ENCODE measurements at regions not wholly inside any gene's neighbourhood (a gene's known extent, or its start where the extent isn't known, plus 50 kb on each side); places are given as distances from the start of the nearest gene placed in this dataset.

- H3K79me2 ChIP-seq (ENCODE audit: control insufficient read depth, insufficient read depth, low read length), result no peaks in the 10 kb centered on the region
- peaks cover 41% of the 10 kb centered on the region for H3K27me3 Mint-ChIP-seq
- H3K27ac Mint-ChIP-seq, result no peak overlapping the region
- no peaks in the 10 kb centered on the region for H3K36me3 ChIP-seq (replicated peaks in 1 of 2; ENCODE audit: control extremely low read depth in 1 of 2, control insufficient read depth in 1 of 2, extremely low read depth in 1 of 2, insufficient read depth in 2 of 2, low read length in 1 of 2)
- H3K4me3 ChIP-seq (ENCODE audit: control extremely low read depth in 1 of 5, extremely low read depth in 1 of 5, insufficient read depth in 1 of 5, low read depth in 2 of 5, low read length in 4 of 5), result no peak overlapping the region
- DNase-seq (no peak), ATAC-seq (ENCODE audit: low read depth) (no peak)
- no peak overlapping the region for H3K4me3 Mint-ChIP-seq
- no peak for TF ChIP-seq CTCF (IDR thresholded peaks at IDR 0.05)
- TF ChIP-seq EZH2 (IDR thresholded peaks at IDR 0.05; ENCODE audit: borderline replicate concordance, insufficient read depth, low read depth, low read length, poor library complexity, severe bottlenecking), result no peak
- intact Hi-C loops (cut with micrococcal nuclease), result no loop called here
- CTCF ChIA-PET, result interaction anchor here (0.8 kb wide), 1 partner anchor 118 kb away, joined by 3 read pairs; no protein-coding TSS in a partner anchor
- whole genome bisulfite sequencing (ENCODE audit: insufficient coverage), result 95% methylated on average over 8 of the region's 11 CpGs
- H3K9me3 Mint-ChIP-seq (ENCODE audit: insufficient read depth), result no peaks in the 10 kb centered on the region
- H4K20me1 ChIP-seq (ENCODE audit: control insufficient read depth, insufficient read depth, low read length, poor library complexity, severe bottlenecking), result no peaks in the 10 kb centered on the region
- H3K9me3 ChIP-seq (ENCODE audit: control extremely low read depth in 1 of 3, control insufficient read depth in 2 of 3, insufficient read depth in 1 of 3, low read length in 2 of 3), result peaks cover 0 to 3% (median 0%) of the 10 kb centered on the region in 3 donors
- H3K27ac ChIP-seq (ENCODE audit: low read length in 2 of 2), result no peak overlapping the region
- POLR2A ChIA-PET, result no interaction called here
- no peak overlapping the region for H2AFZ ChIP-seq (ENCODE audit: insufficient read depth, low read depth, low read length, poor library complexity, severe bottlenecking)
- no peaks in the 10 kb centered on the region for H3K4me1 Mint-ChIP-seq
- H3K4me2 ChIP-seq (replicated peaks; ENCODE audit: low read depth, low read length, poor library complexity, severe bottlenecking), result no peak overlapping the region
- H3K27me3 ChIP-seq (replicated peaks in 1 of 4; ENCODE audit: control extremely low read depth in 1 of 4, control insufficient read depth in 3 of 4, insufficient read depth in 4 of 4, low read length in 3 of 4), result peaks cover 0 to 1% (median 0%) of the 10 kb centered on the region in 4 experiments
- H3K4me1 ChIP-seq (ENCODE audit: control insufficient read depth in 2 of 2, insufficient read depth in 2 of 2, low read length in 2 of 2), result no peaks in the 10 kb centered on the region
- H3K9ac ChIP-seq (ENCODE audit: low read length), result no peak overlapping the region
Observed at GRCh38 chr9:126112135-126112720, 214.4 kb upstream of the MVB12B start.

GRCh38 chr9:126113176-126113575, 213.5 kb upstream of the MVB12B start:
- intact Hi-C loops (cut with micrococcal nuclease), result no loop called here
- ChIA-PET CTCF (interaction anchor here (0.8 kb wide), 1 partner anchor 117 kb away, joined by 3 read pairs; no protein-coding TSS in a partner anchor), POLR2A (no interaction called here)
- DNase-seq, result no peak
- no peak overlapping the region for H3K9ac ChIP-seq (ENCODE audit: low read length)
- Mint-ChIP-seq H3K4me1 (no peaks in the 10 kb centered on the region), H3K27ac (no peak overlapping the region), H3K4me3 (no peak overlapping the region), H3K9me3 (ENCODE audit: insufficient read depth) (no peaks in the 10 kb centered on the region), H3K27me3 (peaks cover 42% of the 10 kb centered on the region)
- no peaks in the 10 kb centered on the region for H3K36me3 ChIP-seq (replicated peaks in 1 of 2; ENCODE audit: control extremely low read depth in 1 of 2, control insufficient read depth in 1 of 2, extremely low read depth in 1 of 2, insufficient read depth in 2 of 2, low read length in 1 of 2)
- peaks cover 0 to 3% (median 0%) of the 10 kb centered on the region in 3 donors for H3K9me3 ChIP-seq (ENCODE audit: control extremely low read depth in 1 of 3, control insufficient read depth in 2 of 3, insufficient read depth in 1 of 3, low read length in 2 of 3)
- H3K79me2 ChIP-seq (ENCODE audit: control insufficient read depth, insufficient read depth, low read length), result no peaks in the 10 kb centered on the region
- no peak overlapping the region for H2AFZ ChIP-seq (ENCODE audit: insufficient read depth, low read depth, low read length, poor library complexity, severe bottlenecking)
- no peak overlapping the region for H3K4me3 ChIP-seq (ENCODE audit: control extremely low read depth in 1 of 5, extremely low read depth in 1 of 5, insufficient read depth in 1 of 5, low read depth in 2 of 5, low read length in 4 of 5)
- no peaks in the 10 kb centered on the region for H4K20me1 ChIP-seq (ENCODE audit: control insufficient read depth, insufficient read depth, low read length, poor library complexity, severe bottlenecking)
- H3K4me2 ChIP-seq (replicated peaks; ENCODE audit: low read depth, low read length, poor library complexity, severe bottlenecking), result no peak overlapping the region
- ATAC-seq (ENCODE audit: low read depth), result no peak
- no peak overlapping the region for H3K27ac ChIP-seq (ENCODE audit: low read length in 2 of 2)
- no peaks in the 10 kb centered on the region for H3K4me1 ChIP-seq (ENCODE audit: control insufficient read depth in 2 of 2, insufficient read depth in 2 of 2, low read length in 2 of 2)
- 78% methylated on average over 2 of the region's 2 CpGs for WGBS (ENCODE audit: insufficient coverage)
- TF ChIP-seq CTCF (IDR thresholded peaks at IDR 0.05) (no peak), EZH2 (IDR thresholded peaks at IDR 0.05; ENCODE audit: borderline replicate concordance, insufficient read depth, low read depth, low read length, poor library complexity, severe bottlenecking) (no peak)
- no peaks in the 10 kb centered on the region for H3K27me3 ChIP-seq (replicated peaks in 1 of 4; ENCODE audit: control extremely low read depth in 1 of 4, control insufficient read depth in 3 of 4, insufficient read depth in 4 of 4, low read length in 3 of 4)
